ENCODE measurements at regions not wholly inside any gene's neighbourhood (a gene's known extent, or its start where the extent isn't known, plus 50 kb on each side); places are given as distances from the start of the nearest gene placed in this dataset.
"Not testable (repeated sequence)": the region's sequence is repeated elsewhere in the genome, so short reads cannot be mapped to it uniquely, and the experiment has no call there.

DNA sequence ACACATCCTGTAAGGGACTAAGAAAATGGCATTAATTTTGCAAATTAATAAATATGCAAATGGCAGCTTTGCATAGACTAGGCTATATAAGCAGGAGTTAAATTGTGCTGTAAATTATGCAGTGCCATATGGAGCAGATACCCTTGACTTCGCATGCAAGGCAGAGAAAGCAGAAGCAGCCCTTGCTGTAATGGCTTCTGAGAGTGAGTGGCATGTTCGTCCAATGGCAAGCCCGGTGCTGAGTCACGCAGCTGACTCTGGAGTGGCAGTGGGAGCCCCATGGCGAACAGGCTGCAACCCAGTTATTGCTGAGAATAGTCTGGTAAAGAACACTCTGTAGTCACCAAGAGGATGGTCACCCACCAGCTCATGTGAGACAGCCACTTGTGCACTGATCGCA, 1186.5 kb downstream of the TYW1 start:
- Histone ChIP-seq H3K4me3 (ENCODE audit: low read depth, low read length) (no peak overlapping the region), H3K27me3 (ENCODE audit: control insufficient read depth, insufficient read depth, low read length) (no peaks in the 10 kb centered on the region), H3K36me3 (ENCODE audit: control insufficient read depth, insufficient read depth, low read length) (no peaks in the 10 kb centered on the region)
- TF ChIP-seq, protein P1, sequence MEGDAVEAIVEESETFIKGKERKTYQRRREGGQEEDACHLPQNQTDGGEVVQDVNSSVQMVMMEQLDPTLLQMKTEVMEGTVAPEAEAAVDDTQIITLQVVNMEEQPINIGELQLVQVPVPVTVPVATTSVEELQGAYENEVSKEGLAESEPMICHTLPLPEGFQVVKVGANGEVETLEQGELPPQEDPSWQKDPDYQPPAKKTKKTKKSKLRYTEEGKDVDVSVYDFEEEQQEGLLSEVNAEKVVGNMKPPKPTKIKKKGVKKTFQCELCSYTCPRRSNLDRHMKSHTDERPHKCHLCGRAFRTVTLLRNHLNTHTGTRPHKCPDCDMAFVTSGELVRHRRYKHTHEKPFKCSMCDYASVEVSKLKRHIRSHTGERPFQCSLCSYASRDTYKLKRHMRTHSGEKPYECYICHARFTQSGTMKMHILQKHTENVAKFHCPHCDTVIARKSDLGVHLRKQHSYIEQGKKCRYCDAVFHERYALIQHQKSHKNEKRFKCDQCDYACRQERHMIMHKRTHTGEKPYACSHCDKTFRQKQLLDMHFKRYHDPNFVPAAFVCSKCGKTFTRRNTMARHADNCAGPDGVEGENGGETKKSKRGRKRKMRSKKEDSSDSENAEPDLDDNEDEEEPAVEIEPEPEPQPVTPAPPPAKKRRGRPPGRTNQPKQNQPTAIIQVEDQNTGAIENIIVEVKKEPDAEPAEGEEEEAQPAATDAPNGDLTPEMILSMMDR (IDR thresholded peaks at IDR 0.05; ENCODE audit: insufficient read depth, low read length, poor library complexity, severe bottlenecking) = no peak
- DNase-seq (ENCODE audit: low read depth) = no peak

DNA sequence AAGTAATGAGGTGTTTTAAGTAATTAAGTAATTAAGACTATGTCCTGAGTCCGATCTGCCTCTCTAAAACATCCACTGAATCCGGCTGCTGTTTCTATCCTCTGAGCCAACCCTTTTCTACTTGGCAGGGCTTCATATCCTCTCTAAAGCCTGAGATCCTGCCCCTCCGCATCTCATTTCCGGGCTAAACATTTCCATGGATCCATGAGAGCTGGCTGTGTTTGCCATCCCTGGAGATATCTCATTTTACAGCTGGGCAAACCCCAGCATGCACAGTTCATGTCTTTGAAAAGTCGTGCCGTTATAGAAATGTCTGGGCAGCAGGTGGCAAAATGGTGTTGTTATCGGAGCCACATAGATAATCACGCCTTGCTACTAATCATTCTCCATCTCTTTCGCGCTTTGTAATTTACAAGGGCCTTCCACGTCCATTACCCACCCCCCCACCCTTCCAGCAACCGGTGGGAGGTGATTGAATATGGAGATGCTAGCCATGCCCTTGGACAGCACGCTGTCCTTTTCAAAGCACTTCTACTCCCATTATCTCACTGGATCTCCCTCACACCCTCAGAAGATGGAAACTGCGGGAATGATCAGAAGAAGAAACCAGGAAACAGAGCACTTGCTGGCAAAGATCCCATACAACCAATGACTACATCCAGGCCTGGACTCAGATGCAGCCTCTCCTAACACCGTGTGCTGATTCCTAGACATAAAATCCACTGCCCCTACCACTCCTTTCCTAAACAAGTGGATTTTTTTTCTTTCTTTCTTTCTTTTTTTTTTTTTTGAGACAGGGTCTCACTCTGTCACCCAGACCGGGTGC, 1189.2 kb downstream of the TYW1 start:
- Histone ChIP-seq H3K27me3 (ENCODE audit: control insufficient read depth, insufficient read depth, low read length) (no peaks in the 10 kb centered on the region), H3K4me3 (ENCODE audit: low read depth, low read length) (no peak overlapping the region), H3K36me3 (ENCODE audit: control insufficient read depth, insufficient read depth, low read length) (no peaks in the 10 kb centered on the region)
- TF ChIP-seq, protein P1 (IDR thresholded peaks at IDR 0.05; ENCODE audit: insufficient read depth, low read length, poor library complexity, severe bottlenecking) = no peak
- no peak for DNase-seq (ENCODE audit: low read depth)

DNA sequence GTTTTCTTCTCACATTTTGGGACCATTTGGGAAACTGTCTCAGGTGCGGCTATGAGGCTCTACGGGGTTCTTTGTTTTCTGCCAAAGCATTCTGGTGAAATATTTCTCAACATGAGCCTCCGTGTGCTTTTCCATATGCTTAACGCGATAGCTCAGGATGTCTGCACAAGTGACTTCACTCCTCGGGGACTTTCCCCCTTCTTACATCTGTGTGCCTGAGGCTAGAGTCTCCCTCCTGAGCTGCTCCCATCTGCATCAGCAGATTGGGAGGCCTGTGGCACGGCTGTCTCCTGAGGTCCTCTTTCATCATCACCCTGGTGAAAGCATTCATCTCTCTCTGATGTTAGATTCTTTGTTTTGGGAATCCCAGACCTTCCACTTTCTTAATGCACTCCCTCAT, 1190.9 kb downstream of the TYW1 start:
- no peak overlapping the region for H3K4me3 ChIP-seq (ENCODE audit: low read depth, low read length)
- DNase-seq (ENCODE audit: low read depth) = no peak
- TF ChIP-seq, protein P1 (IDR thresholded peaks at IDR 0.05; ENCODE audit: insufficient read depth, low read length, poor library complexity, severe bottlenecking) = no peak
- H3K27me3 ChIP-seq (ENCODE audit: control insufficient read depth, insufficient read depth, low read length) = no peaks in the 10 kb centered on the region
- no peaks in the 10 kb centered on the region for H3K36me3 ChIP-seq (ENCODE audit: control insufficient read depth, insufficient read depth, low read length)

DNA sequence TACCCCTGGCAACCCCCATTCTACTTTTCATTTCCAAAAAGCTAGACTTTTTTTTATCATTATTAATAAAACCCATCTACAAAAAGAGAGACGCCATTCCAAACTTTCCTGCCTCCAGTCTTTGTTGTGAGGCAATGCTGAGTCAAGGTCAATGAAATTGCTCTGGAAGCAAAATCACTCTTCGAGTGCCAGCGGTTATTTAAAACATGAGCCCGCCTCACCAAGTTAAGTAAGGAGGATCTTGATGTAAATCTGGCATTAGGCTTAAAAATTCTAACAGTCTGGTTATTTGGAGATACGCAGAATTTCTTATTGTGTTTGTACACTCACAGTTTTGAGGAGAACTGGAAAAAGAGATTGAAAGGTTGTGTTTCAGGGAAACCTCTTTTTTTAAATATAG, 1196.3 kb downstream of the TYW1 start:
- Histone ChIP-seq H3K27me3 (ENCODE audit: control insufficient read depth, insufficient read depth, low read length) (no peaks in the 10 kb centered on the region), H3K36me3 (ENCODE audit: control insufficient read depth, insufficient read depth, low read length) (no peaks in the 10 kb centered on the region), H3K4me3 (ENCODE audit: low read depth, low read length) (no peak overlapping the region)
- TF ChIP-seq, protein P1 (IDR thresholded peaks at IDR 0.05; ENCODE audit: insufficient read depth, low read length, poor library complexity, severe bottlenecking) = no peak
- no peak for DNase-seq (ENCODE audit: low read depth)

DNA sequence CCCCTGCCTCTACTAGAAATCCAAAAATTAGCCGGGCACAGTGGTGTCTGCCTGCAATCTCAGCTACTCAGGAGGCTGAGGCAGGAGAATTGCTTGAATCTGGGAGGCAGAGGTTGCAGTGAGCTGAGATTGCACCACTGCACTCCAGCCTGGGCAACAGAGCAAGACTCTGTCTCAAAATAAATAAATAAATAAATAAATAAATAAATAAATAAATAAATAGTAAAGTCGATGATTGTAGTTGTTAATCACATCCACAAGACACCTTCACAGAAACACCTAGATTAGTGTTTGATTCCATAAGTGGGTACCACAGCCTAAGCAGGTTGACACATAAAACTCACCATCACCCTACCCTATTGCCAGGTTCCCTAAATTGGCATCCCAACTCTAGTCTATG, 1199.0 kb downstream of the TYW1 start:
- H3K27me3 ChIP-seq (ENCODE audit: control insufficient read depth, insufficient read depth, low read length); H3K36me3 ChIP-seq (ENCODE audit: control insufficient read depth, insufficient read depth, low read length); H3K4me3 ChIP-seq (ENCODE audit: low read depth, low read length); DNase-seq (ENCODE audit: low read depth): not testable (repeated sequence)

DNA sequence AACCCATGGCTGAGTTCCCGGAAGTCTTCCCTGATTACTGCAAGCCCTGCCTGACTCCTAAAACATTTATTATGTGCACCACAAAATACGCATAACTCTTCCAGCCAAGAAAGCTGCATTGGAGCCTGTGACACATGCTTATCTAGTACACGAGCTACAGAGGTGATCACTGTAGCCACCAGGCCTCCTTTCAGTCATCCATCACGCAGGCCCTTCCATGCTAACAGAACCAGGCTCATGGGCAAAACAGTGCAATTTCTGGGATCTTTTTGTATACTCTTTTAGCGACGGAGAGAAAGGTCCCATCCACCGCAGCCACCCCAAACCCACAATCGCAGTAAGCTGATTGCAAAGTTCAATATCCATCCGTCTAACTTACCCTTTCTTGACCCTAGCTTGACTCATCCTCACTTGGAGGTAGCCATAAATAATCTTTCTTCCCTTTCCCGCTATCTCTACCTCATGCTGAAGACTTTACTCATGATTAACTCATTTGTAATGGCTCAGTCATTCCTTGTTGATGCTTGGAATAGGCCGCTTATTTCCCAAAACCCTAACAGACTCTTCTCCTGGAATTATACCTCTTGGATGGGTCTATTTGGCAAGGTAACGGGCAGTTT, 1203.5 kb downstream of the TYW1 start:
- Histone ChIP-seq H3K4me3 (ENCODE audit: low read depth, low read length) (no peak overlapping the region), H3K36me3 (ENCODE audit: control insufficient read depth, insufficient read depth, low read length) (no peaks in the 10 kb centered on the region), H3K27me3 (ENCODE audit: control insufficient read depth, insufficient read depth, low read length) (no peaks in the 10 kb centered on the region)
- TF ChIP-seq, protein P1 (IDR thresholded peaks at IDR 0.05; ENCODE audit: insufficient read depth, low read length, poor library complexity, severe bottlenecking) = no peak
- no peak for DNase-seq (ENCODE audit: low read depth)
